ENCODE measurements at regions not wholly inside any gene's neighbourhood (a gene's known extent, or its start where the extent isn't known, plus 50 kb on each side); places are given as distances from the start of the nearest gene placed in this dataset.

GRCh38 chr11:116093481-116094270 is 589.5 kb upstream of the CADM1 start:
- TF ChIP-seq, protein P1, sequence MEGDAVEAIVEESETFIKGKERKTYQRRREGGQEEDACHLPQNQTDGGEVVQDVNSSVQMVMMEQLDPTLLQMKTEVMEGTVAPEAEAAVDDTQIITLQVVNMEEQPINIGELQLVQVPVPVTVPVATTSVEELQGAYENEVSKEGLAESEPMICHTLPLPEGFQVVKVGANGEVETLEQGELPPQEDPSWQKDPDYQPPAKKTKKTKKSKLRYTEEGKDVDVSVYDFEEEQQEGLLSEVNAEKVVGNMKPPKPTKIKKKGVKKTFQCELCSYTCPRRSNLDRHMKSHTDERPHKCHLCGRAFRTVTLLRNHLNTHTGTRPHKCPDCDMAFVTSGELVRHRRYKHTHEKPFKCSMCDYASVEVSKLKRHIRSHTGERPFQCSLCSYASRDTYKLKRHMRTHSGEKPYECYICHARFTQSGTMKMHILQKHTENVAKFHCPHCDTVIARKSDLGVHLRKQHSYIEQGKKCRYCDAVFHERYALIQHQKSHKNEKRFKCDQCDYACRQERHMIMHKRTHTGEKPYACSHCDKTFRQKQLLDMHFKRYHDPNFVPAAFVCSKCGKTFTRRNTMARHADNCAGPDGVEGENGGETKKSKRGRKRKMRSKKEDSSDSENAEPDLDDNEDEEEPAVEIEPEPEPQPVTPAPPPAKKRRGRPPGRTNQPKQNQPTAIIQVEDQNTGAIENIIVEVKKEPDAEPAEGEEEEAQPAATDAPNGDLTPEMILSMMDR (IDR thresholded peaks at IDR 0.05; ENCODE audit: low read length) = no peak
- no peak for TF ChIP-seq EZH2 (IDR thresholded peaks at IDR 0.05; ENCODE audit: borderline replicate concordance, low read length)

Data from OCI-LY1 (cell line).